ENCODE measurements at regions not wholly inside any gene's neighbourhood (a gene's known extent, or its start where the extent isn't known, plus 50 kb on each side); places are given as distances from the start of the nearest gene placed in this dataset.

DNA sequence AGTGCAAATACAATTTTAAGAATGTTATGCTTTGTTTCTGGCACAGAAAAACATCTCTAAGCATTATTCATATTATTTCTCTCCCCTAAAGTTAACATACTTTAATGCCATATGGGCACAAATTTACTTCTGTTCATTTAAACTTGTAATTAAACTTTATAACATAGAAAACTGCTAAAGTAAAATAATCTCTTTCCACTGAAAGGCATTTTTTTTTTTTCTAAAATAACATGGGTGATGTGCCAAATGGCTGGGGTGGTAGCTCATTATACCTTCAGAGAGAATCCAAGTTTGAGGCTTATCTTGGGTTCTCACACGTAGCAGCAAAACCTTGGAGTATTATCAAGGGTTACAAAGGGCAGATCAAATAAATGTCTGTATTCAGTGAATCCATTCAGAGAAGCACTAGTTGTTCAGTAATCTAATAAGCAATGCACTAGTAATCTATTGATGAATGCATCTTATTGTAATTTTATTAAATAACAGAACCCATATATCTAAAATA is 257.6 kb upstream of the POU5F2 start:
- intact Hi-C loops (cut with micrococcal nuclease), result no loop called here
- no peak overlapping the region for H3K4me3 Mint-ChIP-seq
- Histone ChIP-seq H3K4me1 (ENCODE audit: control insufficient read depth in 2 of 2, insufficient read depth in 2 of 2, low read length in 2 of 2) (no peaks in the 10 kb centered on the region), H3K27ac (ENCODE audit: low read length in 2 of 2) (no peak overlapping the region), H2AFZ (ENCODE audit: insufficient read depth, low read depth, low read length, poor library complexity, severe bottlenecking) (no peak overlapping the region), H3K4me2 (replicated peaks; ENCODE audit: low read depth, low read length, poor library complexity, severe bottlenecking) (no peak overlapping the region), H3K4me3 (ENCODE audit: control extremely low read depth in 1 of 5, extremely low read depth in 1 of 5, insufficient read depth in 1 of 5, low read depth in 2 of 5, low read length in 4 of 5) (no peak overlapping the region), H3K36me3 (replicated peaks in 1 of 2; ENCODE audit: control extremely low read depth in 1 of 2, control insufficient read depth in 1 of 2, extremely low read depth in 1 of 2, insufficient read depth in 2 of 2, low read length in 1 of 2) (peaks cover 0 to 2% of the 10 kb centered on the region in 2 experiments), H3K9me3 (ENCODE audit: control extremely low read depth in 1 of 3, control insufficient read depth in 2 of 3, insufficient read depth in 1 of 3, low read length in 2 of 3) (peaks cover 0 to 3% (median 0%) of the 10 kb centered on the region in 3 donors), H3K9ac (ENCODE audit: low read length) (no peak overlapping the region), H3K27me3 (replicated peaks in 1 of 4; ENCODE audit: control extremely low read depth in 1 of 4, control insufficient read depth in 3 of 4, insufficient read depth in 4 of 4, low read length in 3 of 4) (no peaks in the 10 kb centered on the region), H4K20me1 (ENCODE audit: control insufficient read depth, insufficient read depth, low read length, poor library complexity, severe bottlenecking) (peaks cover 8% of the 10 kb centered on the region), H3K79me2 (ENCODE audit: control insufficient read depth, insufficient read depth, low read length) (no peaks in the 10 kb centered on the region)
- no peak for DNase-seq
- 100% methylated on average over 1 of the region's 1 CpG for WGBS (ENCODE audit: insufficient coverage)
- TF ChIP-seq EZH2 (IDR thresholded peaks at IDR 0.05; ENCODE audit: borderline replicate concordance, insufficient read depth, low read depth, low read length, poor library complexity, severe bottlenecking), result no peak
- TF ChIP-seq, protein P1, sequence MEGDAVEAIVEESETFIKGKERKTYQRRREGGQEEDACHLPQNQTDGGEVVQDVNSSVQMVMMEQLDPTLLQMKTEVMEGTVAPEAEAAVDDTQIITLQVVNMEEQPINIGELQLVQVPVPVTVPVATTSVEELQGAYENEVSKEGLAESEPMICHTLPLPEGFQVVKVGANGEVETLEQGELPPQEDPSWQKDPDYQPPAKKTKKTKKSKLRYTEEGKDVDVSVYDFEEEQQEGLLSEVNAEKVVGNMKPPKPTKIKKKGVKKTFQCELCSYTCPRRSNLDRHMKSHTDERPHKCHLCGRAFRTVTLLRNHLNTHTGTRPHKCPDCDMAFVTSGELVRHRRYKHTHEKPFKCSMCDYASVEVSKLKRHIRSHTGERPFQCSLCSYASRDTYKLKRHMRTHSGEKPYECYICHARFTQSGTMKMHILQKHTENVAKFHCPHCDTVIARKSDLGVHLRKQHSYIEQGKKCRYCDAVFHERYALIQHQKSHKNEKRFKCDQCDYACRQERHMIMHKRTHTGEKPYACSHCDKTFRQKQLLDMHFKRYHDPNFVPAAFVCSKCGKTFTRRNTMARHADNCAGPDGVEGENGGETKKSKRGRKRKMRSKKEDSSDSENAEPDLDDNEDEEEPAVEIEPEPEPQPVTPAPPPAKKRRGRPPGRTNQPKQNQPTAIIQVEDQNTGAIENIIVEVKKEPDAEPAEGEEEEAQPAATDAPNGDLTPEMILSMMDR (IDR thresholded peaks at IDR 0.05), result no peak
- H3K4me1 Mint-ChIP-seq, result peaks cover 12% of the 10 kb centered on the region
- peaks cover 10% of the 10 kb centered on the region for H3K9me3 Mint-ChIP-seq (ENCODE audit: insufficient read depth)
- CTCF ChIA-PET, result no interaction called here
- no peak overlapping the region for H3K27ac Mint-ChIP-seq
- no peaks in the 10 kb centered on the region for H3K27me3 Mint-ChIP-seq
- POLR2A ChIA-PET, result no interaction called here
- ATAC-seq (ENCODE audit: low read depth), result no peak

DNA sequence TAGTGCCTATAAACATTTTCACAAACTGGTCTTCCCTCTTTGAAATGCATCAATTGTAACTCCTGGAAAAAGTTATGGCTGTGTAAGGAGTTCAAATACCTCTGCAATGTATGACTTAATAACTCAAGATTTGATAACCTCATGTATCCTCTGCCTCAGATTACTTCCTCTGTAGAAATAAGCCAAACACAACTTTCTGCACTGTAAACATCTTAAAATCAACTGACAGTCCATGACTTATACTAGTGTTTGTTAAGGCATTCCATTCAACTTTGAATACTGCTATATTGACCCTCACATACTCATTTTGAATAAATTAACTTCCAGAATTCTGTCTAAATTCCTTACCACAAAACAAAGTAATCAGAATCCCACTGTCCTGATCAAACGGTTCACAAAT is 256.2 kb upstream of the POU5F2 start:
- ChIA-PET CTCF (no interaction called here), POLR2A (no interaction called here)
- H3K27me3 Mint-ChIP-seq, result no peaks in the 10 kb centered on the region
- H3K79me2 ChIP-seq (ENCODE audit: control insufficient read depth, insufficient read depth, low read length), result no peaks in the 10 kb centered on the region
- peaks cover 10% of the 10 kb centered on the region for H3K9me3 Mint-ChIP-seq (ENCODE audit: insufficient read depth)
- no peak overlapping the region for H3K4me2 ChIP-seq (replicated peaks; ENCODE audit: low read depth, low read length, poor library complexity, severe bottlenecking)
- peaks cover 12% of the 10 kb centered on the region for H3K4me1 Mint-ChIP-seq
- H3K4me1 ChIP-seq (ENCODE audit: control insufficient read depth in 2 of 2, insufficient read depth in 2 of 2, low read length in 2 of 2), result no peaks in the 10 kb centered on the region
- H3K27ac Mint-ChIP-seq, result no peak overlapping the region
- WGBS (ENCODE audit: insufficient coverage), result no CpG with 5 or more reads among the region's 1 CpG
- intact Hi-C loops (cut with micrococcal nuclease), result no loop called here
- H3K27ac ChIP-seq (ENCODE audit: low read length in 2 of 2), result no peak overlapping the region
- H3K4me3 Mint-ChIP-seq, result no peak overlapping the region
- no peak overlapping the region for H3K4me3 ChIP-seq (ENCODE audit: control extremely low read depth in 1 of 5, extremely low read depth in 1 of 5, insufficient read depth in 1 of 5, low read depth in 2 of 5, low read length in 4 of 5)
- H3K9ac ChIP-seq (ENCODE audit: low read length), result no peak overlapping the region
- H2AFZ ChIP-seq (ENCODE audit: insufficient read depth, low read depth, low read length, poor library complexity, severe bottlenecking), result no peak overlapping the region
- ATAC-seq (ENCODE audit: low read depth), result no peak
- peaks cover 0 to 2% of the 10 kb centered on the region in 2 experiments for H3K36me3 ChIP-seq (replicated peaks in 1 of 2; ENCODE audit: control extremely low read depth in 1 of 2, control insufficient read depth in 1 of 2, extremely low read depth in 1 of 2, insufficient read depth in 2 of 2, low read length in 1 of 2)
- peaks cover 0 to 3% (median 0%) of the 10 kb centered on the region in 3 donors for H3K9me3 ChIP-seq (ENCODE audit: control extremely low read depth in 1 of 3, control insufficient read depth in 2 of 3, insufficient read depth in 1 of 3, low read length in 2 of 3)
- DNase-seq, result no peak
- H4K20me1 ChIP-seq (ENCODE audit: control insufficient read depth, insufficient read depth, low read length, poor library complexity, severe bottlenecking), result peaks cover 8% of the 10 kb centered on the region
- TF ChIP-seq EZH2 (IDR thresholded peaks at IDR 0.05; ENCODE audit: borderline replicate concordance, insufficient read depth, low read depth, low read length, poor library complexity, severe bottlenecking), result no peak
- TF ChIP-seq, protein P1 (IDR thresholded peaks at IDR 0.05), result no peak
- no peaks in the 10 kb centered on the region for H3K27me3 ChIP-seq (replicated peaks in 1 of 4; ENCODE audit: control extremely low read depth in 1 of 4, control insufficient read depth in 3 of 4, insufficient read depth in 4 of 4, low read length in 3 of 4)

Measured in B cell (primary cell).